MM.1S (cell line): ENCODE measurements at regions not wholly inside any gene's neighbourhood (a gene's known extent, or its start where the extent isn't known, plus 50 kb on each side); places are given as distances from the start of the nearest gene placed in this dataset.

Experiments used
- CTCF ChIP-seq: fragments of 300-600 bp; sonication (generic); IDR thresholded peaks from 2 replicates; pipeline ENCODE4 v1.5.1; 2016; ENCODE audit warnings: antibody characterized with exemption, low read length, mixed read lengths
- EZH2 ChIP-seq: fragments of 300-600 bp; sonication (generic); optimal IDR thresholded peaks from 2 replicates; pipeline ENCODE3; 2017; ENCODE audit warnings: low read depth, mild to moderate bottlenecking, antibody characterized with exemption, low read length, mixed read lengths
- EZH2phosphoT487 ChIP-seq: fragments of 300-600 bp; sonication (generic); IDR thresholded peaks from 2 replicates; pipeline ENCODE4 v1.6.1; 2018; ENCODE audit warnings: antibody characterized with exemption, low read length

- no peak for TF ChIP-seq CTCF
- no peak for TF ChIP-seq EZH2phosphoT487
- TF ChIP-seq EZH2: no peak
Measured at GRCh38 chr7:155953501-155953778, 141.2 kb upstream of the SHH start.
